C4-2B (cell line): ENCODE measurements at regions not wholly inside any gene's neighbourhood (a gene's known extent, or its start where the extent isn't known, plus 50 kb on each side); places are given as distances from the start of the nearest gene placed in this dataset.

ENCODE experiments used
- ZFX ChIP-seq: fragments of 450-650 bp; IDR thresholded peaks from 2 replicates; pipeline ENCODE4 v1.6.1; 2017
- TF ChIP-seq, protein P1 (sequence below): fragments of 450-650 bp; conservative IDR thresholded peaks from 2 replicates; pipeline ENCODE4 v1.5.1; 2017; ENCODE audit warnings: mild to moderate bottlenecking

GRCh38 chr13:50168786-50169185, 153.5 kb downstream of the KCNRG start:
- TF ChIP-seq, protein P1, sequence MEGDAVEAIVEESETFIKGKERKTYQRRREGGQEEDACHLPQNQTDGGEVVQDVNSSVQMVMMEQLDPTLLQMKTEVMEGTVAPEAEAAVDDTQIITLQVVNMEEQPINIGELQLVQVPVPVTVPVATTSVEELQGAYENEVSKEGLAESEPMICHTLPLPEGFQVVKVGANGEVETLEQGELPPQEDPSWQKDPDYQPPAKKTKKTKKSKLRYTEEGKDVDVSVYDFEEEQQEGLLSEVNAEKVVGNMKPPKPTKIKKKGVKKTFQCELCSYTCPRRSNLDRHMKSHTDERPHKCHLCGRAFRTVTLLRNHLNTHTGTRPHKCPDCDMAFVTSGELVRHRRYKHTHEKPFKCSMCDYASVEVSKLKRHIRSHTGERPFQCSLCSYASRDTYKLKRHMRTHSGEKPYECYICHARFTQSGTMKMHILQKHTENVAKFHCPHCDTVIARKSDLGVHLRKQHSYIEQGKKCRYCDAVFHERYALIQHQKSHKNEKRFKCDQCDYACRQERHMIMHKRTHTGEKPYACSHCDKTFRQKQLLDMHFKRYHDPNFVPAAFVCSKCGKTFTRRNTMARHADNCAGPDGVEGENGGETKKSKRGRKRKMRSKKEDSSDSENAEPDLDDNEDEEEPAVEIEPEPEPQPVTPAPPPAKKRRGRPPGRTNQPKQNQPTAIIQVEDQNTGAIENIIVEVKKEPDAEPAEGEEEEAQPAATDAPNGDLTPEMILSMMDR = no peak
- no peak for TF ChIP-seq ZFX
